ENCODE measurements at regions not wholly inside any gene's neighbourhood (a gene's known extent, or its start where the extent isn't known, plus 50 kb on each side); places are given as distances from the start of the nearest gene placed in this dataset.

GRCh38 chr18:45448871-45449270 is 166.4 kb upstream of the SLC14A2 start:
- TF ChIP-seq CTCF (IDR thresholded peaks at IDR 0.05; ENCODE audit: low read depth, low read length) = no peak
- TF ChIP-seq MAX (IDR thresholded peaks at IDR 0.05; ENCODE audit: low read depth, low read length) = no peak
